PC-9 (cell line): ENCODE measurements at regions not wholly inside any gene's neighbourhood (a gene's known extent, or its start where the extent isn't known, plus 50 kb on each side); places are given as distances from the start of the nearest gene placed in this dataset.

Experiments
- EZH2 ChIP-seq: fragments of 200-600 bp; sonication (generic); IDR thresholded peaks from 2 replicates; pipeline ENCODE4 v1.8.0; 2017; ENCODE audit warnings: antibody characterized with exemption, low read depth
- TF ChIP-seq, protein P1 (sequence below): fragments of 200-600 bp; sonication (generic); conservative IDR thresholded peaks from 2 replicates; pipeline ENCODE4 v1.6.1; 2017; ENCODE audit warnings: mixed run types, antibody characterized with exemption, mild to moderate bottlenecking, moderate library complexity

DNA sequence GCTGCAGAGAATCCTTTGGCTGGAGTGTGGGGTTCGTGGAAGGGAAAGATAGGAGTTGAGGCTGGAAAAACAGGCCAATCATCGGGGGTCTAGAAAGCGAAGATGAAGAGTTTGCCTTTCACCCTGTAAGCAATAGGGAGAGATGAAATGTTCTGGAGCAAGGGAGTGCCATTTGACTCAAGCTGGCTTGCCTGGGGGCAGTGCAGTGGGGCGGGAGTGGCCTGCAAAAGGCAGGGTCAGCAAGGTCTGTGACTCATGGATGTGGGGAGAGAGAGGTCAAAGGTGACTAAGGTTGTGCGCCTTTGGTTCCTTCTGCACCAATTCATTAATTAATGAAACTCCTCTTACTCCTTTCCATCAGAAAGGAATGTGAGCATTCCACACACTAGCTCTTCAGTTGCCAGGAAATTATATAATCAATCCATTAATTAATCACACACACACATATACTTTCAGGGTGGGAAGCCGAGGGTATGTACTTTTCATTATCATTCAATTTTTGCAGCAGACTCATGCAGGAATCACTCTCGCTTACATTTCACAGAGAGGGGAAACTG, 227.6 kb downstream of the MYCN start:
- TF ChIP-seq, protein P1, sequence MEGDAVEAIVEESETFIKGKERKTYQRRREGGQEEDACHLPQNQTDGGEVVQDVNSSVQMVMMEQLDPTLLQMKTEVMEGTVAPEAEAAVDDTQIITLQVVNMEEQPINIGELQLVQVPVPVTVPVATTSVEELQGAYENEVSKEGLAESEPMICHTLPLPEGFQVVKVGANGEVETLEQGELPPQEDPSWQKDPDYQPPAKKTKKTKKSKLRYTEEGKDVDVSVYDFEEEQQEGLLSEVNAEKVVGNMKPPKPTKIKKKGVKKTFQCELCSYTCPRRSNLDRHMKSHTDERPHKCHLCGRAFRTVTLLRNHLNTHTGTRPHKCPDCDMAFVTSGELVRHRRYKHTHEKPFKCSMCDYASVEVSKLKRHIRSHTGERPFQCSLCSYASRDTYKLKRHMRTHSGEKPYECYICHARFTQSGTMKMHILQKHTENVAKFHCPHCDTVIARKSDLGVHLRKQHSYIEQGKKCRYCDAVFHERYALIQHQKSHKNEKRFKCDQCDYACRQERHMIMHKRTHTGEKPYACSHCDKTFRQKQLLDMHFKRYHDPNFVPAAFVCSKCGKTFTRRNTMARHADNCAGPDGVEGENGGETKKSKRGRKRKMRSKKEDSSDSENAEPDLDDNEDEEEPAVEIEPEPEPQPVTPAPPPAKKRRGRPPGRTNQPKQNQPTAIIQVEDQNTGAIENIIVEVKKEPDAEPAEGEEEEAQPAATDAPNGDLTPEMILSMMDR, result no peak
- no peak for TF ChIP-seq EZH2
